ENCODE measurements at regions not wholly inside any gene's neighbourhood (a gene's known extent, or its start where the extent isn't known, plus 50 kb on each side); places are given as distances from the start of the nearest gene placed in this dataset.

- Histone ChIP-seq H3K9me3 (ENCODE audit: control insufficient read depth, insufficient read depth, low read length) (no peaks in the 10 kb centered on the region), H3K14ac (replicated peaks; ENCODE audit: low read depth, low read length) (no peak overlapping the region), H3K4me2 (ENCODE audit: low read depth, low read length) (no peak overlapping the region), H2BK20ac (ENCODE audit: low read depth, low read length) (no peak overlapping the region), H3K4me3 (ENCODE audit: insufficient read depth, low read depth, low read length) (no peak overlapping the region), H4K20me1 (ENCODE audit: insufficient read depth, low read length) (no peaks in the 10 kb centered on the region), H3K56ac (ENCODE audit: extremely low read depth, insufficient read depth, low read length) (no peak overlapping the region), H3K4ac (ENCODE audit: low read depth, low read length) (no peak overlapping the region), H4K5ac (ENCODE audit: low read depth, low read length) (no peak overlapping the region), H2BK5ac (ENCODE audit: low read depth, low read length, poor library complexity, severe bottlenecking) (no peak overlapping the region), H3K36me3 (ENCODE audit: control insufficient read depth, insufficient read depth, low read length) (no peaks in the 10 kb centered on the region), H2BK120ac (ENCODE audit: low read depth, low read length) (no peak overlapping the region), H3K27ac (ENCODE audit: insufficient read depth, low read length) (no peak overlapping the region), H3K9me1 (ENCODE audit: insufficient read depth, low read length) (no peaks in the 10 kb centered on the region), H2AFZ (replicated peaks; ENCODE audit: low read length, poor library complexity) (no peak overlapping the region), H3K79me1 (ENCODE audit: low read depth in 1 of 2, low read length in 2 of 2) (no peaks in the 10 kb centered on the region), H3K9ac (ENCODE audit: low read depth, low read length) (no peak overlapping the region), H3K27me3 (ENCODE audit: control insufficient read depth, insufficient read depth, low read length) (no peaks in the 10 kb centered on the region), H2BK15ac (ENCODE audit: low read depth, low read length) (no peak overlapping the region), H3K4me1 (ENCODE audit: control insufficient read depth, insufficient read depth, low read length) (no peaks in the 10 kb centered on the region), H2AK5ac (ENCODE audit: low read depth, low read length) (no peak overlapping the region), H3K18ac (ENCODE audit: low read depth, low read length) (no peak overlapping the region), H3K23ac (ENCODE audit: low read depth, low read length) (no peak overlapping the region), H4K8ac (ENCODE audit: low read depth in 2 of 2, low read length in 2 of 2) (no peak overlapping the region), H4K91ac (ENCODE audit: insufficient read depth, low read depth, low read length) (no peak overlapping the region), H2AK9ac (replicated peaks; ENCODE audit: low read depth, low read length, poor library complexity) (no peak overlapping the region)
- ATAC-seq (ENCODE audit: low read depth) (no peak), DNase-seq (no peak)
- no TSS peak for BruUV-seq (replicated peaks)
- WGBS, 2 experiments (ENCODE audit: extremely low coverage in 2 of 2, insufficient read length in 1 of 2) = no CpG with 5 or more reads among the region's 1 CpG
- dilution Hi-C loops (cut with HindIII; ENCODE audit: low sequenced_read_pairs, unreplicated experiment) (no loop called here), in situ Hi-C loops (cut with MboI; ENCODE audit: low sequenced_read_pairs) (no loop called here), intact Hi-C loops (cut with micrococcal nuclease) (no loop called here)
- CTCF ChIA-PET = no interaction called here
- POLR2A ChIA-PET (ENCODE audit: unreplicated experiment) = no interaction called here
- TF ChIP-seq SMC3 (IDR thresholded peaks at IDR 0.05; ENCODE audit: low read depth, low read length) (no peak), USF2 (IDR thresholded peaks at IDR 0.05; ENCODE audit: low read depth, low read length) (no peak), CEBPB (IDR thresholded peaks at IDR 0.05; ENCODE audit: low read depth, low read length) (no peak), NFE2L2 (IDR thresholded peaks at IDR 0.05; ENCODE audit: low read depth, low read length) (no peak), RFX5 (IDR thresholded peaks at IDR 0.05; ENCODE audit: low read depth, low read length) (no peak), MAFK (IDR thresholded peaks at IDR 0.05; ENCODE audit: low read depth, low read length) (no peak), CTCF (conservative IDR thresholded peaks at IDR 0.05; ENCODE audit: low read depth, low read length) (no peak), ELK1 (IDR thresholded peaks at IDR 0.05; ENCODE audit: borderline replicate concordance, low read depth, low read length) (no peak), FOS (IDR thresholded peaks at IDR 0.05; ENCODE audit: low read depth, low read length) (no peak), RAD21 (IDR thresholded peaks at IDR 0.05; ENCODE audit: low read length) (no peak)
Measured at GRCh38 chr4:72918362-72918761, 151.2 kb downstream of the COX18 start.

All from IMR-90 (cell line).